Renal cortical epithelial cell (primary cell): ENCODE measurements at regions not wholly inside any gene's neighbourhood (a gene's known extent, or its start where the extent isn't known, plus 50 kb on each side); places are given as distances from the start of the nearest gene placed in this dataset.
"Not testable (repeated sequence)": the region's sequence is repeated elsewhere in the genome, so short reads cannot be mapped to it uniquely, and the experiment has no call there.

Experiments
- DNase-seq: peaks from one replicate; pipeline ENCODE4 v3.0.0-alpha.2; 2011; ENCODE audit warnings: low read depth

GRCh38 chr15:26126819-26127387, 263.8 kb upstream of the ATP10A start:
- no peak for DNase-seq

- DNase-seq: no peak
These were observed 262.9 kb upstream of the ATP10A start for GRCh38 chr15:26126070-26126469.

DNA sequence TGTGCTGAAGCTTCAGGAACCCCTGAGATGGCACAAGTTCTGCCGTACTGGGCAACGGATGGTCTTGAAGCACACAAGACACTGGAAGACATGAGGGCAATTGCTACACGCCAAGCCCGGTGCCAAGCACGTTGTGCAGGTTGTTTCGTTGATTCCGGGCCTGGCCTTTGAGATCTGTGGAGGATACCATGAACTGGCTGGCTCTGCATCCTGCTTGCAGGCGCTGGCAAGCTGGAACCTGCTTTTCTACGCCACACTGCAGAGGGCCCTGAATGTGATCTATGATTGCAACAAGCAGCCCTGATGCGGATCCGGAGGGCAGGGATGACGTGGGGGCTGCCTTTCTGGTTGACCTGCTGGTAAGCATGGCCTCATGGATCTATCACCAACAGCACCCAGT, 262.5 kb upstream of the ATP10A start:
- no peak for DNase-seq

DNA sequence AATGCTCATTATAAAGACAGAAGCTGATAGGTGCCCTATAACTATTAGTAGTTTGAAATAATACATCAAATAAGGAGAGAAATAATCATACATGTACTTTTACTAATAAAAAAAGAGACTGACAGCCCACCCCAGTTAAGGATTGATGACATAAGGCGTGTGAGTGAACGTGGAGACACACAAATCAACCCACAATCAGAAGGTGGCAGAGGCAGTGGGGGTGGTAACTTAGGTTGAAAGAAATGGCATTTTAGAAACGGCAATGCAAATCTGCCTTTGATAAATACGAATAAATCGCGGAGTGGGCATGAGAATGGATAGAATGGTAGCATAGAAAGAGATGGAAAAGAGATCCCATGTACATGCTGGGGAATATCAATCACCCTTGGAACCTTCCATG, 256.2 kb upstream of the ATP10A start:
- no peak for DNase-seq

DNA sequence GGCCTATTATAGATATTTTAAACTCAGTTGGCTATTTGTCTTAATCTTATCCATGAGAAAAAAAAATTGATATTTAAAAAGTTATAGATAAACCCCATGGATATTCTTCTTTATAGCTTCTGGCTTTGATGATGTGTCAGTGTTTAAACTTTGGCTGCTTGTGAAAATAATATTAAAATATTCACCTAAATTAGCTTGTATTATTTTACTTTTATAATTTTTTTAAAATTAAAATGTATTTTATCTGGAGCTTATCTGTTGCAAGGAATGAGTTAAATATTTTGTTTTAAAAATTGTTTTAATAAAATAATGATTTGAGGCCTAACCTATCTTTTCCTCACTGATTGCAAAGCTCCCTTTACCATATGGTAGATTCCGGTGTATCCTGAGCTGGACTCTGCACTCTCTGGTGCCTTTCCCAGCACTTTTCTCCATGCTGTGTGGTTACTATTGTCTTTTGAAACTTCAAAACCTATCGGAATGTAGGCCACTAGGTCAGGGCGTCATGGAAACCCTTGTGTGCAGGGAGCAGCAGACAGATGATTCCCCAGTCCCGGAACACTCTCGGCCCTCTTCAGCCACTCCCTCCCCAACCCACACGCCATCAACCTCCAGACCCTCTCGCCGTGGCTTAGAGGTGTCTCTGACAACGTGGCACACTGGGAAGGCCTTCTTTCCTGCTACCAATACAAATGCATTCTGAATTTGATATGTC, 252.3 kb upstream of the ATP10A start:
- no peak for DNase-seq

DNA sequence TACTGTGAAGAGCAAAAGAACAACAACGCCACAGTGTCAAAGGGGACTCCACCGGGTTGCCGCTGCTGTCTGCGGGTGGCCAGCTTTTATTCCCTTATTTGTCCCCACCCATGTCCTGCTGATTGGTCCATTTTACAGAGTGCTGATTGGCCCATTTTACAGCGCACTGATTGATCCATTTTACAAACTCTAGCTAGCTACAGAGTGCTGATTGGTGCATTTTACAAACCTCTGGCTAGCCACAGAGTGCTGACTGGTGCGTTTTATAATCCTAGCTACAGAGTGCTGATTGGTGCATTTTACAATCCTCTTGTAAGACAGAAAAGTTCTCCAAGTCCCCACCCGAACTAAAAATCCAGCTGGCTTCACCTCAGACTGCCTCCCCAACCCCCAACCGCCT, 251.0 kb upstream of the ATP10A start:
- DNase-seq: not testable (repeated sequence)

- DNase-seq: no peak
These were observed 250.2 kb upstream of the ATP10A start for GRCh38 chr15:26113296-26113695.

- DNase-seq: no peak
These were observed 246.1 kb upstream of the ATP10A start for GRCh38 chr15:26109203-26109602.

- no peak for DNase-seq
These were observed 243.4 kb upstream of the ATP10A start for GRCh38 chr15:26106556-26106955.

- peak; percentile 8 for DNase-seq
These were observed 239.9 kb upstream of the ATP10A start for GRCh38 chr15:26103002-26103404.

DNA sequence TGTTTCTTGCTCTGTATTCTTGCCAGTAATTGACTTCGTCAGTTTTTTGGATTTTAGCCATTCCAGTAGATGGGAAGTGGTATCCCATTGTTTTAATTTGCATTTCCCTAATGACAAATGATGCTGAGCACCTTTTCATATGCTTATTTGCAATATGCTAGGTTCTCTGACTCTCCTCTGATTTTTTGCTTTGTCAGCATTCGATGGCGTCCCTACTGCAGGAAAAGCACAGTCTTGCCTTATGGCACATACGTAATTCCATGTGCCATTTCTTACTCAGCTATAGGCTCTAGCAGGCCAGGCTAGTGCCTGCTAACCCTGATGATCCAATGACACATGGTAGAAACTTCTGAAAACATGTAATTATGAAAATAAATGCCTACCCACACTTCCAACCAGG, 239.2 kb upstream of the ATP10A start:
- no peak for DNase-seq

DNA sequence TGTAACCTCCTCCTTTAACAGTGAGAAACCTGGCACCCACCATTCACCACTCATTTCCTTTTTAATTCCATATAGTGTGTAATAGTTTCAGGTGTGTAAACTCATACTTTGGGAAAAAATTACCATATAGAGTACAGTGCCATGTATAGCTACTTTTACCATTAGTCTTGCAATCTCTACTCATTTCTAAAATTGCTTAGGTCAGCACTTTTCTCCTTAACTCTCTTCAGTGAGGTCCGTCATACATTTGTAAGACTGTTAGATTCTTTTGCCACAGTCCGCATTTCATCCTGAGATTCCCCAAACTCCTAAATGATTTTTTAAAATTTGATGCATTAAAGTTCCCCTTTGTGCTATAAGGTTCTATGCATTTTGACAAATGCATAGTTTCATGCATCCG, 238.3 kb upstream of the ATP10A start:
- no peak for DNase-seq

DNA sequence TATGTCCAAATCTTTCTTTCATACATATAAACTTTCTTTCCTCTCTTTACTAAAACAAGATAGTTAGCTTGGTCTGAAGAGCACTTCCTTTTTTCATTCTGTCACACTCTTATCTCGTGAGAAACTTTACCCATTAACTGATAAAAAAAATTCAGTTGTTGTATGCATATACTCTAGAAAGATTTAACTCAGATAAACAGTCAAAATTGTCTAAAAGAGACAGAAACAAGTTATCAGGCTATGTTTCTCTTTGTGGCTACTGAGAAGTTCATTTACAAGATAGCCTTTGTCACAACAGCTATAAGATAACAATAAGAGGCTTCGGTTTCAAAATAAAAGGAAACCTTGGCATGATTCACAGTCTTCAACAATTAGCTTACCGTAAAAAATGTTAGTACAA, 235.7 kb upstream of the ATP10A start:
- DNase-seq: no peak

DNA sequence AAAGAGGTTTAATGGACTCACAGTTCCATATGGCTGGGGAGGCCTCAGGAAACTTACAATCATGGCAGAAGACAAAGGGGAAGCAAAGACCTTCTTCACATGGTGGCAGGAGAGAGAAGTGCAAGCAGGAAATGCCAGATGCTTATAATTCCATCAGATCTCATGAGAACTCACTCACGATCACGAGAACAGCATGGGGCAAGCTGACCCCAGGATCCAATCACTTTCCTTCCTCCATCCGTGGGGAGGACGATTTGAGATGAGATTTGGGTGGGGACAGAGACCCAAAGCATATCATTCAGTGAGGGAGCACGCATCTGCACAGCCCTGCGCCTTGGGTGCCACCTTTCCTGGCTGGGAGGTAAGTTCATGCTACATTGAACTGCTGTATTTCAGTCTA, 234.1 kb upstream of the ATP10A start:
- DNase-seq: no peak

- DNase-seq: no peak
These were observed 233.5 kb upstream of the ATP10A start for GRCh38 chr15:26096581-26096980.

DNA sequence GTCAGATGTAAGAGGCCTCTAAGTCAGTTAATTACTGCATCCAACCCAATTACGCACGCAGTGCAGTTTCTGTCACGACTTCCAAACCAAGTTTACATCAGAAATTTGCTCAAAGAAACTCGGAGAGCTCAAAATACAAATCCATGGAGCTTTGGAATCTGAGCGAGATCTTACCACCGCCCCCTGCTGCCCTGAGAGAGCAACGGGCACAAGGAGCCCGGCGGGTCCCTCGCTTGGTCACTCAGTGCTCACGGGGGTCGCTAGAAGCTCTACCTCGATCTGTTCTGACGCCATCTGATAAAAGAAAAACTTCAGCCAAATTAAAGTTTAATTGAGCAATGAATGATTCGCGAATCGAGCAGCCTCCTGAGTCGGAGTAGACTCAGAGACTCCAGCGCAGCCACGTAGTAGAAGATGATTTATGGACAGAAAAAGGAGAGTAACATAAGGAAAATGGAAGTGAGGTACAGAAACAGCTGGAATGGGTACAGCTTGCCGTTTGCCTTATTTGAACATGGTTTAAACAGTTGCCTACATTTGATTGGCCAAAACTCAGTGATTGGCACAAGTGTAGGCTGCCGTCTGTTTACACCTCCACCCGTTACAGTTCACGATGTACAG, 232.7 kb upstream of the ATP10A start:
- no peak for DNase-seq

DNA sequence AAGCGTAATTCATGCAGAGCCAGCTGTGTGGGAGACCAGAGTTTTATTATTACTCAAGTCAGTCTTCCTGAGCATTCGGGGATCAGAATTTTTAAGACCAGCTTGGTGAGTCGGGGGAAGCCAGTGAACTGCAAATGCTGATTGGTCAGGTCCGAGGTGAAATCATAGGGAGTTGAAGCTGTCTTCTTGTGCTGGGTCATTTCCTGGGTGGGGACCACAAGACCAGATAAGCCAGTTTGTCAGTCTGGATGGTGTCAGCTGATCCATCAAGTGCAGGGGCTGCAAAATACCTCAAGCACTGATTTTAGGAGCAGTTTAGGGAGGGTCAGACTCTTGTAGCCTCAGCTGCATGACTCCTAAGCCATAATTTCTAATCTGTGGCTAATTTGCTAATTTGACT, 228.1 kb upstream of the ATP10A start:
- DNase-seq: no peak

- DNase-seq: no peak
These were observed 224.8 kb upstream of the ATP10A start for GRCh38 chr15:26087881-26088280.

GRCh38 chr15:26087395-26087794, 224.3 kb upstream of the ATP10A start:
- peak; percentile 13 for DNase-seq

DNA sequence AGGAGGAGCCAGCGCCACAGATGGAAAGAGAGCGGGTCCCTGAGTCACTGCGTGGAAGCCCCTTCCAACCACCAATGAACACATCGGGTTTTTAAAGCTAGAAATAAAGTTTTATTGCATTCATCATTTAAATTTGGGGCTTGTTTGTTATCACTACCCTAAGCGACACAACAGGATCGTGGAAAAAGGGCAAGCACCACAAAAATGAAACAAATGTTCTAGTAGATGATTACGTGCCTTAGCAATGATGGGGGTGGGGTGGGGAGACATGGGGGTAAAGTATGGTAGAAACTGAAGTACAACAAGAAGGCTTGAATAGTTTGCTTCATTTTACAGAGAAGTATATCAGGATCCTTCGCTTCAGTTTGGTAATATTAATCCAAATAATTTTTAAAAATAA, 221.6 kb upstream of the ATP10A start:
- DNase-seq: no peak

DNA sequence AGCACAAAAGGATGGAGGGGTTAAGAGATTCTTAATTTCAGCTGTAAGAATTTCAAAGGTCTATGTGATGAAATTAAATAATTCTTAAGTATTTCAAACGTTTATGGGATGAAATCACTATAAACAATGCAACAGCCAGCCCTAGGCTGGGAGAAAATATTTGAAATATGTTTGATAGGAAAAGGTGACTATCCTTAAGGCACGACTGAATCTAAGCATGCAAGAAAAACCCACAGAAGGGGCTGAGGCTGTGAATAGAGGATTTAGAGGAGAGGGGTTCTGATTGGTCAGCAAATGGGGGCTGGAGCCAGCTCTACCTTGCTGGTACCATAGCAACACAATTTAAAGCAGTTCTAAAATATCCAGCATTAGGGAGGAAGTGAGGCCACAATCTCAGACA, 220.8 kb upstream of the ATP10A start:
- no peak for DNase-seq

GRCh38 chr15:26083457-26083856, 220.3 kb upstream of the ATP10A start:
- DNase-seq: no peak
